ENCODE measurements at regions not wholly inside any gene's neighbourhood (a gene's known extent, or its start where the extent isn't known, plus 50 kb on each side); places are given as distances from the start of the nearest gene placed in this dataset.

DNA sequence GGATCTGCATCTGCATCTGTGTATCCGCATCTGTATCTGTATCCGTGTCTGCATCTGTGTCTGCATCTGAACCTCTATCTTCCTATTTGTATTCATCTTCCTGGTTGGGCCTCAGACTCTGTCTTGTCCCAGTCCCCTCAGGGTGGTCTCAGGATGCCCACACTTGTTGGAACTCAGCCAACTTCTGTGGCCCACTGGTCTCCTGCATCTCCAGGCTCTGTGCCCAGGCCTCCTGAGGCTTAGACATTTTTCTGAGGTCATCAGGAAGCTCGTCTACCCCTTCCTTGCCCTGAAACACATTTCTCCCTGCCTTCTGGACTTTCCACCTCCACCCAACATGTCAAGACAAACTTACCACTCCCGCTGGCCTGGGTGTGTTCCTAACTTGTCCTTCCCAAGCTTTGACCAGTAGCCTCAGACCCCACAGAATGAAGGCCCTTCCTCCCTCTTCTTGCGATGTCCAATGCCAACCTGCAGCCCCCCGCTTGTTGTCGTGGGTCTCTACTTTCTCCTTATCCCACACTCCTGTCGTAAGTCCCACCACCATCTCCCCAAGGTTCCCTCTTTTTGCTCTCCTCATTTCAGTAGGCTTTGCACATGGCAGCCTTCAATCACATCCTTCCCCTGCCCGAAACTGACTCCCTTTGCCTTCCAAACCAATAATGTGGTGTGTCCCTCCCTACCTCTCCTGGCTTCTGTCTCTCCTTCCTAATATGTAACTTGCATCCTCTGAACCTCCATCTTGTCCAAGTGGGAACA, 176.5 kb downstream of the DLL1 start:
- DNase-seq (ENCODE audit: low read depth): no peak

DNA sequence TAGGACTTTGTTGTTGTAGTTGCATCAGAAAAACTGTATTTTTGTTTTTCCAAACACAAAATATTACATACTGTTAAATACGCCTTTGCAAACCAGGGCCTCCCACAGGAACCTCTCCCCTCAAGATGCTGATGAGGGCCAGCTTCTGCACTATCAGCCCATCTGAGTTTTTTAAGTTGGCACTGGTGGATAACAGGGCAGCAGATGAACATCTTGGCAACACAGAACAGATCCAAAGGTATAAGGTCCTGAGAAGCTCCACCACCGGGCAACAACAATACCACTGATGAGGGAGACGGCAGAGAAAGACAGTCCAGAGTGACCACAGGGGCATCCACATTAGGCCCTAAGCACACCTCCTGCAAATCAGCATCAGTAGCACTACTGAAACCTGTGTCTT, 177.7 kb downstream of the DLL1 start:
- no peak for DNase-seq (ENCODE audit: low read depth)

- no peak for DNase-seq (ENCODE audit: low read depth)
Observed at GRCh38 chr6:170112583-170112860, 178.4 kb downstream of the DLL1 start.

DNA sequence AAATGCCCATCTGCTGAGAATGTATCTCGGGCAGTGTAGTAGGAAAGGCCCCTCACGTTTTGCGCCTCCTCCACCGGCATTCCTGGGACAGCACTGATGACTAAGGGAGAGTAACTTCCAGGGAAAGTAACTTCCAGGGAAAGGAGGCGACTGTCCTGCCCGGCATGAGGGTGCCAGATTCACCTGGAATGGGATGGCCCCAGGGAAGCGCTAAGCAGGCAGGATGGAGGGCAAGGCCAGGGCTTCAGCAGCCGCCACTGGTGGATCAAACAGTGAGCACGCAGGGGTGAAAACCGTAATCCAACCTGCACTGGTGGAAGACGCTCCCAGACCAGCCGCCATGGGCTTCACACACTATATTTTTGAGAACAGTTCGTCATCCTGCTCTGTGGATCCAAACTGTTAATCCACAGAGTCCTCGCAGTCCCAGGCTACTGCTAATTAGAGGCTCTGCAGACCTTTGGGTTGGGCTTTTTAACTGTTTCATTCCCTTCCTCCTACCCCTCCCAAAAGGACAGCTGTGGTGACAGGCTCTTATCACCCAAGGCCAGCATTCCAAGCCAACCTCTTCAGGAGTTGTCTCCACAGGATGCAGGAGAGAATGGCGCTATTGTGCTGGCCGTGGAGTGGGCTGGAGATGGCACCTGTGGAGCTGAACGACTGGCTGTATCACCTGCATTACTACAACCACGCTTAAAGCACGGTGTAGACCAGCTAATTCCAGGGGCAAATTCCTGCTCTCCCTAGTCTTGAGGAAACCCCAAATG, 178.9 kb downstream of the DLL1 start:
- DNase-seq (ENCODE audit: low read depth): no peak

GRCh38 chr6:170111141-170111664, 179.7 kb downstream of the DLL1 start:
- no peak for DNase-seq (ENCODE audit: low read depth)

GRCh38 chr6:170110201-170111140, 180.4 kb downstream of the DLL1 start:
- no peak for DNase-seq (ENCODE audit: low read depth)

GRCh38 chr6:170108890-170109587, 181.8 kb downstream of the DLL1 start:
- DNase-seq (ENCODE audit: low read depth): no peak

DNA sequence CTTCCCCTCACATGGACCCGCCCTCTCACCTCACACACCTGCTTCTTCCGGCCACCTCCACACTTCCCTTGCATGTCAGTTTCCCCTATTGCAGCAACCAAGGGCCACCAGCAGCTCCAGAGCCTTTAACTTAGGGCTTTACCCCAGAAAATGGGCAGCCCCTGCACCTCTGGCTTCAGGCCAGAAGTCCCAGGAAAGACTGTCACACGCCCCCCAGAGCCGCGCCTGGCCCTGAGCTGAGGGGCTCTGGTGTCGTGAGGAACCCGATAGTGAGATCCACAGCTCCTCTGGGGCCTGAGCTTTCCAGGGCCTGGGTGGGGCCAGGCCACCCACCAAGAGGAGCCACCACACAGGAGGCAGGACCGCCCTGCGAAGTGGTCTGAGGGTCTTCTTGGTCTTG, 182.4 kb downstream of the DLL1 start:
- DNase-seq (ENCODE audit: low read depth): no peak

DNA sequence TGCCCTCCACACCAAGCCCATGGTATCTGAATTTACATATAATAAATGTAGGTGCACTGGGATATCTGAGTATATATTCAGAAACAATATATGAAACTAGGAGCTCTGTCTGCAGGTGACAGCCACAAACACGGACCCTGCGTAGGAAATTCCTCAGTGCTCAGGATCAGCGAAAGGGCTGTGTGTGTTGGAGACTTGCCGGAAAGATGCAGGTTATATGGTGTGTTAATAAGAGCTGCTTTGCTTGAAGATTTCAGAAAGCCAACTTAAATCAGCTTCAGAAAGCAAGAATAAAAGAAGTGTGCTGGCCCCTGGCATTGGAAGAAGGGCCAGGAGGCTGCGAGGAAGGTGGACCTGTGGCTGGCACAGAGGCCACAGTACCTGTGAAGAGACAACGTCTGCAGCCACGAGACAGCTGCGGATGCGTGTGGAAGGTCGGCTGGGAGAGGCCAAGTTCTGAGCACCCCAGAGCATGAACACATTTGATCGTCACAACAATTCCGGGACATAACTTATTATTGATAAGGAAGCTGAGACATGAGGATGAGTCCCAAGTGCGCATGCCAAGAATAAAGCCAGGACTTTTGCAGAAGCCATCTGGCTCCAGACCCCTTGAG, 183.2 kb downstream of the DLL1 start:
- DNase-seq (ENCODE audit: low read depth): no peak

GRCh38 chr6:170106906-170107525, 183.9 kb downstream of the DLL1 start:
- DNase-seq (ENCODE audit: low read depth): no peak

DNA sequence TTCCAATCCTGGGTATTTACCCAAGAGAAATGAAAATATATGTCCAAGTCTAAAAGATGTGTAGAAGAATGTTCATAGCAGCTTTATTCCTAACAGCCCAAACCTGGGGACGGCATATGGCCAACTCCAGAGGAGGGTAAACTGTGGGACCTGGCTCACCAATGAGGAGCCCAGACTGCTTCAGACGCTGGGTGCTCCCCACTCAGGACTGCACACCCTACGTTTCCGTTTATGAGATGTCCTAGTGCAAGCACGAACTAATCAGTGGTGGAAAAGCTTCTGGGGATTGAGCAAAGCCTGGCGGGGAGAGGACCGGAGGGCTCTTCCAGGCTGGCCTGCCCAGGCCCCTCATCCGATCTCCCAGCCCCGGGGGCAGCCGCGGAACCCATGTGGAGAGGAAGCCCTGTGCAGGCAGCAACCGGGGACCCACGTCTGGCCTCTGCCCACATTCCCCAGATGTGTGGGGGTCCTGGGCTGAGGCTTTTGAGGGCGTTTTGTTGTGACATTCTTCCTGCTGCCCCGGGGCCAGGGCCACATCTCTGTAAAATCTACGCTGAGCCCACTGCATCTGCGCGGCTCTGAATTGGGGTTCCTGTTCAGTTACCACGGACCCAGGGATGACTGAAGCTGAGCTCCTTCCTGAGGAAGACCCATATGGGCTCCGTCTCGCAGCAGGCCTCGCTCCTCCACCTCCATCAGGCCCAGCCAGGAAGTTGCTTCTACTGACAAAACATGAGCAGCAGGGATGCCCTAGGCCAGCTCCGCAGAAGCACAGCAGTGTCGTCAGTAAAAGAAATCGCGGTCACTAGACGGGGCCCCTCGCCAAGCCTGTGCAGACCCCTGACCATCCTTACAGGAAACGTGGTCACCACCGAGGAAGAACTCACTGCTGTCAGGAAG, 188.0 kb downstream of the DLL1 start:
- DNase-seq (ENCODE audit: low read depth): no peak

GRCh38 chr6:170102038-170102437, 188.8 kb downstream of the DLL1 start:
- no peak for DNase-seq (ENCODE audit: low read depth)

GRCh38 chr6:170101281-170102035, 189.4 kb downstream of the DLL1 start:
- DNase-seq (ENCODE audit: low read depth): no peak

- no peak for DNase-seq (ENCODE audit: low read depth)
Observed at GRCh38 chr6:170100046-170100445, 190.8 kb downstream of the DLL1 start.

GRCh38 chr6:170099387-170099786, 191.5 kb downstream of the DLL1 start:
- DNase-seq (ENCODE audit: low read depth): no peak

- DNase-seq (ENCODE audit: low read depth): no peak
Observed at GRCh38 chr6:170098428-170099170, 192.3 kb downstream of the DLL1 start.

DNA sequence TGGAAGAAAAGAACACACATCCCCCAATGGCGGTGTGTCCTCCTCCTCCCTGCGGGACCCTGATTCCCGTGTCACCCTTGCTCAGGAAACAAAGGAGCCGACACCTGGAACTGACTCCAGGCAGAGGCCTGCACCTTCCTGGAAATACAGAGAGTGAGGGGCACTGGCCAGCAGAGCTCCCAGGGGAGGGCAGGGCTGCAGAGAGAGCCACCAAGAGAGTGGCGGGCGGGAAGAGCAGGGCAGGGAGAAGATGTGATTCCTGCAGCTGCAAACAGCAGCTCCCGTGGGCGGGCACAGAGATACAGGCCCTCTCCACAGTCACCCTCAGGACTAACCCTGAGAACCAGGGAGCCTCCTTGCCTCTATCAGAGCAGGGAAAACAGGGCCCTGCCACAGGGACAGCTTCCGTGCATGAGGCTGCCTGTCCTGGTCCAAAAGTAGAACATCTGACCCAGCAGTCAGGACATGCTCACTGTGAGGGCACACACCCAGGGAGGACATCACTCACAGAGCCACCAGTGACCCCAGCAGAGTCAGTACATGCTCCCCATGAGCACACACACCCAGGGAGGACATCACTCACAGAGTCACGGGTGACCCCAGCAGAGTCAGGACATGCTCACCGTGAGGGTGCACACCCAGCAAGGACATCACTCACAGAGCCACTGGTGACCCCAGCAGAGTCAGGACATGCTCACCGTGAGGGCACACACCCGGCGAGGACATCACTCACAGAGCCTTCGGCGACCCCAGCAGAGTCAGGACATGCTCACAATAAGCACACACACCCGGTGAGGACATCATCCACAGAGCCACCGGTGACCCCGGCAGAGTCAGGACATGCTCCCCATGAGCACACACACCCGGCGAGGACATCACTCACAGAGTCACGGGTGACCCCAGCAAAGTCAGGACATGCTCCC, 193.1 kb downstream of the DLL1 start:
- no peak for DNase-seq (ENCODE audit: low read depth)
